Lower leg skin (tissue), 4 donors: ENCODE measurements at regions not wholly inside any gene's neighbourhood (a gene's known extent, or its start where the extent isn't known, plus 50 kb on each side); places are given as distances from the start of the nearest gene placed in this dataset.

Experiments used
- DNase-seq, 2 donors: peaks; one replicate each; pipeline ENCODE4 v3.0.0-alpha.2; 2019; ENCODE audit warnings: low spot score in 2 of 2
- H3K4me3 ChIP-seq: fragments of 200-600 bp; sonication (generic); 2 replicates; pipeline ENCODE4 v1.5.1; 2017; ENCODE audit warnings: mild to moderate bottlenecking, low read depth; ENCODE audit not compliant: poor library complexity, severe bottlenecking
- CTCF ChIP-seq, 3 donors: fragments of 450-650 bp; IDR thresholded peaks; one replicate each; pipeline ENCODE4 v1.5.1; 2016; ENCODE audit warnings: antibody characterized with exemption in 3 of 3, mild to moderate bottlenecking in 3 of 3, moderate library complexity in 2 of 3
- POLR2A ChIP-seq, 2 donors: fragments of 450-650 bp; IDR thresholded peaks; one replicate each; pipeline ENCODE4 v1.6.1; 2016 to 2017; ENCODE audit warnings: antibody characterized with exemption in 2 of 2, mild to moderate bottlenecking in 1 of 2, moderate library complexity in 1 of 2
- WGBS, 2 donors: methylation state at CpG; one replicate each; pipeline ENCODE4 v1.1.5; 2018; 5-methylcytosine and 5-hydroxymethylcytosine counted together
- intact Hi-C: fragments of 100-400 bp; cut with DNase I; formaldehyde crosslinking; loops from one replicate; pipeline ENCODE4 v1.15.0; 2023; ENCODE audit warnings: low total_unique reads

GRCh38 chr10:3236644-3237404 is 64.2 kb upstream of the PITRM1 start:
- TF ChIP-seq CTCF (IDR thresholded peaks at IDR 0.05) = no peak
- intact Hi-C loops = loop anchor here (10.0 kb wide), 1 partner anchor 1428 kb away; no protein-coding TSS in a partner anchor
- 86 to 94% methylated on average over 11 to 15 of the region's 15 CpGs for WGBS, 2 donors
- no peak overlapping the region for H3K4me3 ChIP-seq
- no peak for DNase-seq

GRCh38 chr10:3235996-3236510 is 63.5 kb upstream of the PITRM1 start:
- 90 to 93% methylated on average over 15 of the region's 15 CpGs for WGBS, 2 donors
- no peak for TF ChIP-seq POLR2A (IDR thresholded peaks at IDR 0.05)
- TF ChIP-seq CTCF (IDR thresholded peaks at IDR 0.05) = no peak
- no peak overlapping the region for H3K4me3 ChIP-seq
- no peak for DNase-seq
- intact Hi-C loops = loop anchor here (10.0 kb wide), 1 partner anchor 1429 kb away; no protein-coding TSS in a partner anchor

- intact Hi-C loops = loop anchor here (10.0 kb wide), 1 partner anchor 1429 kb away; no protein-coding TSS in a partner anchor
- WGBS, 2 donors = 86 to 88% methylated on average over 10 of the region's 10 CpGs
- no peak overlapping the region for H3K4me3 ChIP-seq
Measured at GRCh38 chr10:3235395-3235794, 62.8 kb upstream of the PITRM1 start.

GRCh38 chr10:3233486-3233990 is 61.0 kb upstream of the PITRM1 start:
- 88 to 91% methylated on average over 5 of the region's 5 CpGs for WGBS, 2 donors
- intact Hi-C loops = loop anchor here (10.0 kb wide), 1 partner anchor 1431 kb away; no protein-coding TSS in a partner anchor
- no peak for DNase-seq
- TF ChIP-seq POLR2A (IDR thresholded peaks at IDR 0.05) = no peak
- TF ChIP-seq CTCF (IDR thresholded peaks at IDR 0.05) = no peak
- H3K4me3 ChIP-seq = no peak overlapping the region

More at GRCh38 chr10:3235395-3235794, 62.8 kb upstream of the PITRM1 start:
- no peak for DNase-seq
- no peak for TF ChIP-seq CTCF (IDR thresholded peaks at IDR 0.05)
- TF ChIP-seq POLR2A (IDR thresholded peaks at IDR 0.05) = no peak

GRCh38 chr10:3231951-3232730 is 59.6 kb upstream of the PITRM1 start:
- intact Hi-C loops = loop anchor here (10.0 kb wide), 1 partner anchor 1433 kb away; no protein-coding TSS in a partner anchor
- no peak for TF ChIP-seq POLR2A (IDR thresholded peaks at IDR 0.05)
- 88 to 89% methylated on average over 12 of the region's 12 CpGs for WGBS, 2 donors
- no peak overlapping the region for H3K4me3 ChIP-seq
- no peak for DNase-seq

GRCh38 chr10:3229815-3230214 is 57.2 kb upstream of the PITRM1 start:
- H3K4me3 ChIP-seq = no peak overlapping the region
- no peak for TF ChIP-seq POLR2A (IDR thresholded peaks at IDR 0.05)
- no peak for TF ChIP-seq CTCF (IDR thresholded peaks at IDR 0.05)
- 81 to 85% methylated on average over 3 of the region's 3 CpGs for WGBS, 2 donors
- no peak for DNase-seq
- intact Hi-C loops = loop anchor here (10.0 kb wide), 1 partner anchor 1435 kb away; no protein-coding TSS in a partner anchor
